ENCODE measurements at regions not wholly inside any gene's neighbourhood (a gene's known extent, or its start where the extent isn't known, plus 50 kb on each side); places are given as distances from the start of the nearest gene placed in this dataset.
"Not testable (repeated sequence)": the region's sequence is repeated elsewhere in the genome, so short reads cannot be mapped to it uniquely, and the experiment has no call there.

- H3K4me3 ChIP-seq (replicated peaks in 1 of 2; ENCODE audit: low read depth in 2 of 2, low read length in 2 of 2), result no peak overlapping the region
- no peak for TF ChIP-seq CTCF (IDR thresholded peaks at IDR 0.05; ENCODE audit: low read depth, low read length)
- DNase-seq (ENCODE audit: low read depth in 2 of 2), result no peak
Measured at GRCh38 chr2:2452961-2453360, 121.9 kb upstream of the MYT1L start.

GRCh38 chr2:2451275-2451674 is 120.2 kb upstream of the MYT1L start:
- H3K4me3 ChIP-seq (replicated peaks in 1 of 2; ENCODE audit: low read depth in 2 of 2, low read length in 2 of 2); DNase-seq (ENCODE audit: low read depth in 2 of 2): not testable (repeated sequence)

GRCh38 chr2:2448178-2448577 is 117.1 kb upstream of the MYT1L start:
- no peak overlapping the region for H3K4me3 ChIP-seq (replicated peaks in 1 of 2; ENCODE audit: low read depth in 2 of 2, low read length in 2 of 2)
- TF ChIP-seq CTCF (IDR thresholded peaks at IDR 0.05; ENCODE audit: low read depth, low read length), result no peak

GRCh38 chr2:2422621-2423020 is 91.5 kb upstream of the MYT1L start:
- DNase-seq (ENCODE audit: low read depth in 2 of 2), result no peak
- TF ChIP-seq CTCF (IDR thresholded peaks at IDR 0.05; ENCODE audit: low read depth, low read length), result no peak
- no peak overlapping the region for H3K4me3 ChIP-seq (replicated peaks in 1 of 2; ENCODE audit: low read depth in 2 of 2, low read length in 2 of 2)

More at GRCh38 chr2:2448178-2448577, 117.1 kb upstream of the MYT1L start:
- no peak for DNase-seq (ENCODE audit: low read depth in 2 of 2)

GRCh38 chr2:2413525-2413924 is 82.5 kb upstream of the MYT1L start:
- TF ChIP-seq CTCF (IDR thresholded peaks at IDR 0.05; ENCODE audit: low read depth, low read length), result no peak
- no peak overlapping the region for H3K4me3 ChIP-seq (replicated peaks in 1 of 2; ENCODE audit: low read depth in 2 of 2, low read length in 2 of 2)
- DNase-seq (ENCODE audit: low read depth in 2 of 2), result no peak

GRCh38 chr2:2410987-2411386 is 79.9 kb upstream of the MYT1L start:
- H3K4me3 ChIP-seq (replicated peaks in 1 of 2; ENCODE audit: low read depth in 2 of 2, low read length in 2 of 2), result no peak overlapping the region
- no peak for DNase-seq (ENCODE audit: low read depth in 2 of 2)
- TF ChIP-seq CTCF (IDR thresholded peaks at IDR 0.05; ENCODE audit: low read depth, low read length), result no peak

GRCh38 chr2:2409481-2409880 is 78.4 kb upstream of the MYT1L start:
- no peak overlapping the region for H3K4me3 ChIP-seq (replicated peaks in 1 of 2; ENCODE audit: low read depth in 2 of 2, low read length in 2 of 2)
- no peak for DNase-seq (ENCODE audit: low read depth in 2 of 2)
- TF ChIP-seq CTCF (IDR thresholded peaks at IDR 0.05; ENCODE audit: low read depth, low read length), result no peak
